Neuronal stem cell (in vitro differentiated cells): ENCODE measurements at regions not wholly inside any gene's neighbourhood (a gene's known extent, or its start where the extent isn't known, plus 50 kb on each side); places are given as distances from the start of the nearest gene placed in this dataset.
A peak's percentile ranks its signal among the peaks of the same experiment; 100 is the strongest.

Experiments used
- DNase-seq: peaks from one replicate; pipeline ENCODE4 v3.0.0-alpha.2; 2013; ENCODE audit warnings: low spot score
- H2AFZ ChIP-seq: one replicate; pipeline ENCODE4 v1.6.1; 2013; ENCODE audit warnings: mild to moderate bottlenecking, low read length, inconsistent platforms
- H2AK5ac ChIP-seq: 2 replicates; pipeline ENCODE4 v1.6.1; 2013; ENCODE audit warnings: low read depth, mild to moderate bottlenecking, inconsistent platforms, low read length, moderate library complexity, mixed read lengths
- H2BK120ac ChIP-seq: 2 replicates; pipeline ENCODE4 v1.6.1; 2013; ENCODE audit warnings: low read depth, mild to moderate bottlenecking, inconsistent platforms, low read length, moderate library complexity, mixed read lengths
- H2BK12ac ChIP-seq: one replicate; pipeline ENCODE4 v1.6.1; 2013; ENCODE audit warnings: low read length, inconsistent platforms
- H2BK15ac ChIP-seq: 2 replicates; pipeline ENCODE4 v1.6.1; 2013; ENCODE audit warnings: mild to moderate bottlenecking, low read length, inconsistent platforms, mixed read lengths
- H2BK5ac ChIP-seq: one replicate; pipeline ENCODE4 v1.6.1; 2013; ENCODE audit warnings: inconsistent platforms, mild to moderate bottlenecking, low read length, moderate library complexity
- H3K14ac ChIP-seq: one replicate; pipeline ENCODE4 v1.6.1; 2013; ENCODE audit warnings: low read length, inconsistent platforms
- H3K18ac ChIP-seq: 2 replicates; pipeline ENCODE4 v1.6.1; 2013; ENCODE audit warnings: low read length, inconsistent platforms
- H3K23ac ChIP-seq: 2 replicates; pipeline ENCODE4 v1.6.1; 2013; ENCODE audit warnings: low read depth, mild to moderate bottlenecking, mixed read lengths, low read length, inconsistent platforms; ENCODE audit not compliant: poor library complexity
- H3K27ac ChIP-seq: replicated peaks from 3 replicates; pipeline ENCODE4 v1.5.1; 2013; ENCODE audit warnings: low read length, inconsistent platforms
- H3K27me3 ChIP-seq, 3 experiments: 2 replicates each; pipeline ENCODE4 v1.6.1; 2013; ENCODE audit warnings: low read length in 3 of 3, mild to moderate bottlenecking in 2 of 3, inconsistent platforms in 1 of 3, low read depth in 1 of 3, mixed read lengths in 1 of 3, moderate library complexity in 1 of 3; ENCODE audit not compliant: control insufficient read depth in 3 of 3, insufficient read depth in 3 of 3
- H3K36me3 ChIP-seq, 2 donors: replicated peaks in 1 of 2; 2 replicates each; pipeline ENCODE4 v1.6.1; 2013; ENCODE audit warnings: low read length in 2 of 2; ENCODE audit not compliant: control insufficient read depth in 2 of 2, insufficient read depth in 2 of 2
- H3K4ac ChIP-seq: 2 replicates; pipeline ENCODE4 v1.6.1; 2013; ENCODE audit warnings: inconsistent platforms, mild to moderate bottlenecking, low read length, moderate library complexity
- H3K4me1 ChIP-seq, 2 donors: 1 replicate in 1 of 2; 2 replicates in 1 of 2; pipeline ENCODE4 v1.6.1; 2013; ENCODE audit warnings: low read length in 2 of 2, low read depth in 1 of 2; ENCODE audit not compliant: control insufficient read depth in 2 of 2, insufficient read depth in 1 of 2
- H3K4me2 ChIP-seq: one replicate; pipeline ENCODE4 v1.6.1; 2013; ENCODE audit warnings: mild to moderate bottlenecking, low read length, inconsistent platforms; ENCODE audit not compliant: insufficient read depth, poor library complexity, severe bottlenecking
- H3K4me3 ChIP-seq, 2 donors: 2 replicates each; pipeline ENCODE4 v1.5.1; 2013; ENCODE audit warnings: low read length in 2 of 2, mild to moderate bottlenecking in 2 of 2, inconsistent platforms in 1 of 2, moderate library complexity in 1 of 2
- H3K79me1 ChIP-seq: one replicate; pipeline ENCODE4 v1.6.1; 2013; ENCODE audit warnings: low read depth, mild to moderate bottlenecking, inconsistent platforms, low read length, moderate library complexity
- H3K9ac ChIP-seq: one replicate; pipeline ENCODE4 v1.6.1; 2013; ENCODE audit warnings: mild to moderate bottlenecking, low read depth, low read length, inconsistent platforms; ENCODE audit not compliant: poor library complexity
- H3K9me3 ChIP-seq, 2 donors: replicated peaks in 1 of 2; 2 replicates each; pipeline versions ENCODE3 to v1.6.1; 2013; ENCODE audit warnings: low read length in 2 of 2, mild to moderate bottlenecking in 2 of 2, inconsistent platforms in 1 of 2, low read depth in 1 of 2, mixed read lengths in 1 of 2, moderate library complexity in 1 of 2; ENCODE audit not compliant: control insufficient read depth in 2 of 2, insufficient read depth in 1 of 2
- H4K8ac ChIP-seq: one replicate; pipeline ENCODE4 v1.6.1; 2013; ENCODE audit warnings: low read depth, mild to moderate bottlenecking, inconsistent platforms, low read length, moderate library complexity
- H4K91ac ChIP-seq: one replicate; pipeline ENCODE4 v1.6.1; 2013; ENCODE audit warnings: low read length, low read depth, mild to moderate bottlenecking, inconsistent platforms; ENCODE audit not compliant: poor library complexity
- WGBS, 2 donors: extraction: QIAGEN DNeasy Blood & Tissue Kit; methylation state at CpG; one replicate each; pipeline ENCODE4 v1.1.7; 2013; ENCODE audit warnings: missing lambda C conversion rate in 2 of 2, mixed read lengths in 1 of 2; ENCODE audit not compliant: insufficient read length in 2 of 2, insufficient replicate concordance in 1 of 2; ENCODE audit errors: extremely low coverage in 2 of 2; 5-methylcytosine and 5-hydroxymethylcytosine counted together

GRCh38 chr20:22264917-22265316 lies 319.5 kb downstream of the FOXA2 start:
- H2BK120ac ChIP-seq = no peak overlapping the region
- no peak overlapping the region for H3K18ac ChIP-seq
- H2BK12ac ChIP-seq = no peak overlapping the region
- no peak overlapping the region for H3K27ac ChIP-seq
- no peak overlapping the region for H3K4ac ChIP-seq
- no peak overlapping the region for H2AK5ac ChIP-seq
- H4K8ac ChIP-seq = no peak overlapping the region
- no peak overlapping the region for H3K23ac ChIP-seq
- H3K79me1 ChIP-seq = no peaks in the 10 kb centered on the region
- H3K4me3 ChIP-seq = no peak overlapping the region
- no peak overlapping the region for H3K4me2 ChIP-seq
- no peak overlapping the region for H2AFZ ChIP-seq
- no peak for DNase-seq
- no CpG with 5 or more reads among the region's 4 CpGs for WGBS, 2 donors
- H3K4me1 ChIP-seq = no peaks in the 10 kb centered on the region
- no peak overlapping the region for H2BK5ac ChIP-seq
- H4K91ac ChIP-seq = no peak overlapping the region
- H3K9ac ChIP-seq = no peak overlapping the region
- no peaks in the 10 kb centered on the region for H3K9me3 ChIP-seq
- no peaks in the 10 kb centered on the region for H3K27me3 ChIP-seq
- H3K36me3 ChIP-seq = no peaks in the 10 kb centered on the region
- H2BK15ac ChIP-seq = no peak overlapping the region
- no peak overlapping the region for H3K14ac ChIP-seq

- Histone ChIP-seq H3K18ac (no peak overlapping the region), H3K4me2 (no peak overlapping the region), H3K4ac (no peak overlapping the region), H3K9ac (no peak overlapping the region), H3K4me3 (no peak overlapping the region), H3K36me3 (no peaks in the 10 kb centered on the region), H3K9me3 (no peaks in the 10 kb centered on the region), H4K8ac (no peak overlapping the region), H2BK5ac (no peak overlapping the region), H3K79me1 (no peaks in the 10 kb centered on the region), H3K27ac (no peak overlapping the region), H2BK15ac (no peak overlapping the region), H4K91ac (no peak overlapping the region), H2AFZ (no peak overlapping the region), H3K27me3 (no peaks in the 10 kb centered on the region), H3K14ac (no peak overlapping the region), H3K4me1 (no peaks in the 10 kb centered on the region), H3K23ac (no peak overlapping the region), H2BK12ac (no peak overlapping the region), H2BK120ac (no peak overlapping the region), H2AK5ac (no peak overlapping the region)
- no CpG with 5 or more reads among the region's 1 CpG for WGBS, 2 donors
- no peak for DNase-seq
These were observed 323.9 kb downstream of the FOXA2 start for GRCh38 chr20:22260506-22260905.

GRCh38 chr20:22257912-22258311 lies 326.5 kb downstream of the FOXA2 start:
- H3K14ac ChIP-seq = no peak overlapping the region
- H2BK120ac ChIP-seq = no peak overlapping the region
- H2BK5ac ChIP-seq = no peak overlapping the region
- no peaks in the 10 kb centered on the region for H3K27me3 ChIP-seq
- H3K23ac ChIP-seq = no peak overlapping the region
- H3K4ac ChIP-seq = no peak overlapping the region
- H3K9ac ChIP-seq = no peak overlapping the region
- no peaks in the 10 kb centered on the region for H3K36me3 ChIP-seq
- H3K27ac ChIP-seq = no peak overlapping the region
- DNase-seq = no peak
- no peak overlapping the region for H2AK5ac ChIP-seq
- H2BK12ac ChIP-seq = no peak overlapping the region
- H3K4me2 ChIP-seq = no peak overlapping the region
- no peaks in the 10 kb centered on the region for H3K79me1 ChIP-seq
- H4K91ac ChIP-seq = no peak overlapping the region
- no peak overlapping the region for H3K18ac ChIP-seq
- no peak overlapping the region for H2BK15ac ChIP-seq
- H3K4me3 ChIP-seq = no peak overlapping the region
- no peaks in the 10 kb centered on the region for H3K4me1 ChIP-seq
- H3K9me3 ChIP-seq = no peaks in the 10 kb centered on the region
- no peak overlapping the region for H4K8ac ChIP-seq
- no CpG with 5 or more reads among the region's 6 CpGs for WGBS, 2 donors
- H2AFZ ChIP-seq = no peak overlapping the region

- H3K9ac ChIP-seq = no peak overlapping the region
- no peak overlapping the region for H3K27ac ChIP-seq
- H2BK120ac ChIP-seq = no peak overlapping the region
- H4K91ac ChIP-seq = no peak overlapping the region
- no peaks in the 10 kb centered on the region for H3K9me3 ChIP-seq
- H3K4me1 ChIP-seq = no peaks in the 10 kb centered on the region
- DNase-seq = peak; percentile 29
- no peak overlapping the region for H2BK12ac ChIP-seq
- H2AK5ac ChIP-seq = no peak overlapping the region
- H3K4ac ChIP-seq = no peak overlapping the region
- no peaks in the 10 kb centered on the region for H3K79me1 ChIP-seq
- H2AFZ ChIP-seq = no peak overlapping the region
- no peak overlapping the region for H3K4me2 ChIP-seq
- no peak overlapping the region for H4K8ac ChIP-seq
- no CpG with 5 or more reads among the region's 5 CpGs for WGBS, 2 donors
- no peak overlapping the region for H2BK5ac ChIP-seq
- no peak overlapping the region for H3K18ac ChIP-seq
- no peaks in the 10 kb centered on the region for H3K36me3 ChIP-seq
- no peak overlapping the region for H3K14ac ChIP-seq
- H3K27me3 ChIP-seq = no peaks in the 10 kb centered on the region
- no peak overlapping the region for H3K4me3 ChIP-seq
- H3K23ac ChIP-seq = no peak overlapping the region
- no peak overlapping the region for H2BK15ac ChIP-seq
These were observed 336.2 kb downstream of the FOXA2 start for GRCh38 chr20:22248051-22248667.
